PC-3 (cell line): ENCODE measurements at regions not wholly inside any gene's neighbourhood (a gene's known extent, or its start where the extent isn't known, plus 50 kb on each side); places are given as distances from the start of the nearest gene placed in this dataset.

Source experiments
- ATAC-seq: fragments of 200-7000 bp; cut with Tn5 transposase; 2 replicates; pipeline ENCODE4 v1.9.1; 2020; ENCODE audit warnings: mild to moderate bottlenecking, moderate library complexity
- BruUV-seq: library from RNA; stranded (reverse); fragments of 400-500 nt; replicated peaks from 2 replicates; lab custom pipeline; 2021; lab: Mats Ljungman, UMichigan
- CTCF ChIA-PET: fragments of 300-600 bp; sonication (Branson Sonifier 250); formaldehyde crosslinking; loops from one replicate; lab custom pipeline; 2022; ENCODE audit warnings: antibody characterized with exemption; lab: Charles Lee
- POLR2A ChIA-PET: fragments of 300-600 bp; sonication (Branson Sonifier 250); formaldehyde crosslinking; loops from one replicate; lab custom pipeline; 2022; ENCODE audit warnings: antibody characterized with exemption; ENCODE audit not compliant: unreplicated experiment; lab: Charles Lee
- DNase-seq: peaks from one replicate; pipeline ENCODE4 v3.0.0-alpha.2; 2015
- H2AFZ ChIP-seq: fragments of 300-600 bp; sonication (generic); 2 replicates; pipeline ENCODE4 v1.6.0; 2016; ENCODE audit warnings: antibody characterized with exemption, low read length
- H3F3A ChIP-seq: fragments of 300-600 bp; sonication (generic); one replicate; pipeline ENCODE4 v1.6.0; 2017; ENCODE audit warnings: antibody characterized with exemption, low read length, control low read depth, mild to moderate bottlenecking; ENCODE audit not compliant: unreplicated experiment
- H3K27ac ChIP-seq: fragments of 300-600 bp; sonication (generic); 2 replicates; pipeline ENCODE4 v1.5.1; 2016; ENCODE audit warnings: mild to moderate bottlenecking, low read length
- H3K27me3 ChIP-seq: fragments of 300-600 bp; sonication (generic); 2 replicates; pipeline ENCODE4 v1.6.1; 2016; ENCODE audit warnings: low read length, mixed read lengths
- H3K36me3 ChIP-seq: fragments of 300-600 bp; sonication (generic); 2 replicates; pipeline ENCODE4 v1.6.1; 2016; ENCODE audit warnings: low read depth, mixed run types, low read length, mixed read lengths
- H3K4me1 ChIP-seq: fragments of 300-600 bp; sonication (generic); 2 replicates; pipeline ENCODE4 v1.5.1; 2016; ENCODE audit warnings: low read length; ENCODE audit not compliant: insufficient read depth
- H3K4me2 ChIP-seq: fragments of 300-600 bp; sonication (generic); 2 replicates; pipeline ENCODE4 v1.6.0; 2016; ENCODE audit warnings: low read length
- H3K4me3 ChIP-seq: fragments of 300-600 bp; sonication (generic); 2 replicates; pipeline ENCODE4 v1.5.1; 2016; ENCODE audit warnings: mild to moderate bottlenecking, low read length, mixed read lengths
- H3K79me2 ChIP-seq: fragments of 300-600 bp; sonication (generic); 2 replicates; pipeline ENCODE4 v1.6.1; 2017; ENCODE audit warnings: low read length, mixed read lengths
- H3K9ac ChIP-seq: fragments of 300-600 bp; sonication (generic); 2 replicates; pipeline ENCODE4 v1.6.0; 2016; ENCODE audit warnings: mild to moderate bottlenecking, low read length
- H3K9me2 ChIP-seq: fragments of 300-600 bp; sonication (generic); replicated peaks from 2 replicates; pipeline ENCODE4 v1.6.1; 2016; ENCODE audit warnings: mixed run types, low read length, mixed read lengths
- H3K9me3 ChIP-seq: fragments of 300-600 bp; sonication (generic); 2 replicates; pipeline ENCODE4 v1.6.1; 2016; ENCODE audit warnings: low read length, mixed read lengths
- H4K20me1 ChIP-seq: fragments of 300-600 bp; sonication (generic); 2 replicates; pipeline ENCODE4 v1.6.1; 2016; ENCODE audit warnings: low read length, mixed read lengths
- CTCF ChIP-seq: fragments of 300-600 bp; sonication (generic); conservative IDR thresholded peaks from 2 replicates; pipeline ENCODE4 v1.5.1; 2017; ENCODE audit warnings: antibody characterized with exemption, low read depth, mild to moderate bottlenecking, low read length
- EZH2 ChIP-seq: fragments of 300-600 bp; sonication (generic); IDR thresholded peaks from one replicate; pipeline ENCODE4 v1.6.1; 2017; ENCODE audit warnings: antibody characterized with exemption, mild to moderate bottlenecking, low read length; ENCODE audit not compliant: unreplicated experiment
- EZH2phosphoT487 ChIP-seq: fragments of 300-600 bp; sonication (generic); IDR thresholded peaks from 2 replicates; pipeline ENCODE4 v1.6.1; 2018; ENCODE audit warnings: mild to moderate bottlenecking, antibody characterized with exemption, low read length, borderline replicate concordance
- intact Hi-C: fragments of 100-400 bp; cut with micrococcal nuclease; formaldehyde crosslinking; loops from 2 replicates; pipeline ENCODE4 v1.9.0; 2023

- no peak overlapping the region for H3K27ac ChIP-seq
- TF ChIP-seq CTCF (no peak), EZH2 (no peak), EZH2phosphoT487 (no peak)
- no peaks in the 10 kb centered on the region for H3K36me3 ChIP-seq
- DNase-seq, result no peak
- no peaks in the 10 kb centered on the region for H3K4me1 ChIP-seq
- ATAC-seq, result no peak
- H2AFZ ChIP-seq, result no peak overlapping the region
- H3K9me2 ChIP-seq, result no peaks in the 10 kb centered on the region
- ChIA-PET CTCF (no interaction called here), POLR2A (no interaction called here)
- no peaks in the 10 kb centered on the region for H3K9me3 ChIP-seq
- H3K4me3 ChIP-seq, result no peak overlapping the region
- no peaks in the 10 kb centered on the region for H4K20me1 ChIP-seq
- H3F3A ChIP-seq, result no peaks in the 10 kb centered on the region
- no peak overlapping the region for H3K4me2 ChIP-seq
- H3K27me3 ChIP-seq, result no peaks in the 10 kb centered on the region
- H3K9ac ChIP-seq, result no peak overlapping the region
- intact Hi-C loops, result no loop called here
- BruUV-seq, result no TSS peak
- no peaks in the 10 kb centered on the region for H3K79me2 ChIP-seq
These were observed 339.2 kb upstream of the JAG1 start for GRCh38 chr20:11012975-11013374.

- Histone ChIP-seq H3F3A (no peaks in the 10 kb centered on the region), H3K9me3 (no peaks in the 10 kb centered on the region), H2AFZ (no peak overlapping the region), H3K27ac (no peak overlapping the region), H3K9me2 (no peaks in the 10 kb centered on the region), H3K4me1 (no peaks in the 10 kb centered on the region), H3K27me3 (no peaks in the 10 kb centered on the region), H3K36me3 (no peaks in the 10 kb centered on the region), H3K79me2 (no peaks in the 10 kb centered on the region), H3K4me3 (no peak overlapping the region), H3K9ac (no peak overlapping the region), H3K4me2 (no peak overlapping the region), H4K20me1 (no peaks in the 10 kb centered on the region)
- DNase-seq (no peak), ATAC-seq (no peak)
- no TSS peak for BruUV-seq
- intact Hi-C loops, result no loop called here
- no peak for TF ChIP-seq CTCF
- TF ChIP-seq EZH2, result no peak
- no peak for TF ChIP-seq EZH2phosphoT487
- CTCF ChIA-PET, result no interaction called here
- POLR2A ChIA-PET, result no interaction called here
These were observed 340.0 kb upstream of the JAG1 start for GRCh38 chr20:11013801-11014200.

GRCh38 chr20:11015440-11015839 lies 341.6 kb upstream of the JAG1 start:
- no peaks in the 10 kb centered on the region for H3K79me2 ChIP-seq
- H2AFZ ChIP-seq, result no peak overlapping the region
- POLR2A ChIA-PET, result no interaction called here
- no TSS peak for BruUV-seq
- no peak for ATAC-seq
- no peaks in the 10 kb centered on the region for H3K36me3 ChIP-seq
- intact Hi-C loops, result no loop called here
- no peak for TF ChIP-seq EZH2phosphoT487
- no peak for TF ChIP-seq EZH2
- TF ChIP-seq CTCF, result no peak
- no peak overlapping the region for H3K27ac ChIP-seq
- H3K4me3 ChIP-seq, result no peak overlapping the region
- CTCF ChIA-PET, result no interaction called here
- H3K4me2 ChIP-seq, result no peak overlapping the region
- no peaks in the 10 kb centered on the region for H3K9me2 ChIP-seq
- H3F3A ChIP-seq, result no peaks in the 10 kb centered on the region
- no peak overlapping the region for H3K9ac ChIP-seq
- DNase-seq, result no peak
- H3K9me3 ChIP-seq, result no peaks in the 10 kb centered on the region
- peaks cover 5% of the 10 kb centered on the region; the same call in 1 of the 2 replicates for H3K4me1 ChIP-seq
- H4K20me1 ChIP-seq, result no peaks in the 10 kb centered on the region
- H3K27me3 ChIP-seq, result no peaks in the 10 kb centered on the region
